ENCODE measurements at regions not wholly inside any gene's neighbourhood (a gene's known extent, or its start where the extent isn't known, plus 50 kb on each side); places are given as distances from the start of the nearest gene placed in this dataset.
A peak's percentile ranks its signal among the peaks of the same experiment; 100 is the strongest.

DNA sequence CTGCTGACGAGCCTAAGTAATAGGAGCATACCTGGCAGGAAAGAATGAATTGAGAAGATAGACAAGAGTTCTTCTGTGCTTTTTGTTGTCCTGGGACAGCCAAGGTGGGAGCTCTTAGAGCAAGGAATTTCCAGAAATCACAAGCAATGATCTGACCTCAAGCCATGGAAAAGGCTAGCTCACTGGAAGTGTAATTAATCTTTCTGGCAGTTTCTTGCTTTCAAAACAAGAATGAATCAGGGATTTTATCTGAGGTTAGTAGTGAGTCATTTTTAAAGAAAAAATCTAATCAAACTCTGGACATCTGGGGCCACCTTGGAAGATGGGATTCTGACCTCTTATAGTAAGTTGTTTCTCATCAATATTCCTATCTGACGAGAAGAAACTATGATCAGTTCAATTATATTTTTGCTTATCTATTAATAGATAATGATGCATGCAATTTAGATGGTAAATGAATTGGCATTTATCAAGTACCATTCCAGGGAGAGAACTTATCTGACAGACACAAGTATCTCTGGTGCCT, 98.0 kb downstream of the ADCYAP1 start:
- TF ChIP-seq, protein P1, sequence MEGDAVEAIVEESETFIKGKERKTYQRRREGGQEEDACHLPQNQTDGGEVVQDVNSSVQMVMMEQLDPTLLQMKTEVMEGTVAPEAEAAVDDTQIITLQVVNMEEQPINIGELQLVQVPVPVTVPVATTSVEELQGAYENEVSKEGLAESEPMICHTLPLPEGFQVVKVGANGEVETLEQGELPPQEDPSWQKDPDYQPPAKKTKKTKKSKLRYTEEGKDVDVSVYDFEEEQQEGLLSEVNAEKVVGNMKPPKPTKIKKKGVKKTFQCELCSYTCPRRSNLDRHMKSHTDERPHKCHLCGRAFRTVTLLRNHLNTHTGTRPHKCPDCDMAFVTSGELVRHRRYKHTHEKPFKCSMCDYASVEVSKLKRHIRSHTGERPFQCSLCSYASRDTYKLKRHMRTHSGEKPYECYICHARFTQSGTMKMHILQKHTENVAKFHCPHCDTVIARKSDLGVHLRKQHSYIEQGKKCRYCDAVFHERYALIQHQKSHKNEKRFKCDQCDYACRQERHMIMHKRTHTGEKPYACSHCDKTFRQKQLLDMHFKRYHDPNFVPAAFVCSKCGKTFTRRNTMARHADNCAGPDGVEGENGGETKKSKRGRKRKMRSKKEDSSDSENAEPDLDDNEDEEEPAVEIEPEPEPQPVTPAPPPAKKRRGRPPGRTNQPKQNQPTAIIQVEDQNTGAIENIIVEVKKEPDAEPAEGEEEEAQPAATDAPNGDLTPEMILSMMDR (conservative IDR thresholded peaks at IDR 0.05; ENCODE audit: low read depth), result no peak
- CTCF ChIA-PET, result no interaction called here
- H3K27ac ChIP-seq, result no peak overlapping the region
- DNase-seq (ENCODE audit: low spot score), result peak; percentile 33
- POLR2A ChIA-PET (ENCODE audit: low non-redundant PET), result no interaction called here

DNA sequence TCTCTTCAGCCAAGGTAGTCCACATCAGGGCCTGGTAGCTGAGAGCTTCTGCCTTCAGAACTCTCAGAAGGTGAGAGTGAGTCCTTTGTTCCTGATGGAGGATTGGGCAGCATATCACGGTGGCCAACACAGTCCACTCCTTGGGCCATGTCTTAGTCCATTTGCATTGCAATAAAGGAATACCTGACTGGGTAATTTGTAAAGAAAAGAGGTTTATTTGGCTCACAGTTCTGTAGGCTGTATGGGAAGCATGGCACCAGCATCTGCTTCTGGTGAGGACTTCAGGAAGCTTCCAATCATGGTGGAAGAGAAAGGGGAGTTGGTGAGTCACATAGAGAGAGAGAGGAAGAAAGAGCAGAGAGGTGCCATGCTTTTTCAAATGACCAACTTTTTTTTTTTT, 98.8 kb downstream of the ADCYAP1 start:
- CTCF ChIA-PET, result interaction anchor here (0.6 kb wide), 1 partner anchor 46 kb away, joined by 3 read pairs; no protein-coding TSS in a partner anchor
- POLR2A ChIA-PET (ENCODE audit: low non-redundant PET), result no interaction called here
- TF ChIP-seq, protein P1 (conservative IDR thresholded peaks at IDR 0.05; ENCODE audit: low read depth), result no peak
- no peak overlapping the region for H3K27ac ChIP-seq
- DNase-seq (ENCODE audit: low spot score), result no peak

DNA sequence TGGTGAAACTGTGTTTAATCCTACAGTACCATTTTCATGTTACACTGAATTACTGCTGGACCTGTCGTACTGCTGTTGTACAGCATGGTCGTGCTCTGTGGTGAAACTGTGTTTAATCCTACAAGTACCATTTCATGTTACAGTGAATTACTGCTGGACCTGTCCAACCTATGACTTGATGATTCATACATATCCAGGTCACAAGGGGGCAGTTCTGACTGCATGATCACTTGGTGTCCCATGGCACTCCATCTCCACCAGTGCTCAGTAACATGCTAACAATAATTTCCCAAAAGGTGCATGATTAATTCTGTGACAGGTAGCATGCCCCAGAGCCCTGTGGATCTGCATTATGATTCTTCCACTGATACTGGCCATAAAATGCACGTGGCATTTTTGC, 101.6 kb downstream of the ADCYAP1 start:
- ChIA-PET CTCF (no interaction called here), POLR2A (ENCODE audit: low non-redundant PET) (no interaction called here)
- H3K27ac ChIP-seq, result no peak overlapping the region
- DNase-seq (ENCODE audit: low spot score), result no peak
- TF ChIP-seq, protein P1 (conservative IDR thresholded peaks at IDR 0.05; ENCODE audit: low read depth), result no peak

DNA sequence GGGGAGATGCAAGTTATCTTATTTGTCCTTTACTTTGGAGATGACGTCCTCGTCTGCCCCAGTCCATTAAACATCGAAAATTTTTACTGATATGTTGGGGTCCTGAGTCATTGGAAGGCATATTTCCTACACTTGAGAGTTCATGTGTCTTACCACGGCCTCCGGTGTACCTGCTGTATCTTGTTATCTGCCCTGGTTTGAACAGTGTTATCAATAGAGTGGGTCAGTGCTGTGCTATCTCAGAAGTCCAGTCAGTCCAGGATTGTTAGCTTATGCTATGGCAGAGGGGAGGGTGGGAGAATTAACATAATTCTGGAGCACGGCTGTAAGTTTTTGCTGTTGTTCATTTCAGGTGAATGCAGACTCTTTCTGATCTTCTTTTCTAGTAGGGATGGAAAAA, 102.3 kb downstream of the ADCYAP1 start:
- CTCF ChIA-PET, result no interaction called here
- DNase-seq (ENCODE audit: low spot score), result no peak
- TF ChIP-seq, protein P1 (conservative IDR thresholded peaks at IDR 0.05; ENCODE audit: low read depth), result no peak
- H3K27ac ChIP-seq, result no peak overlapping the region
- POLR2A ChIA-PET (ENCODE audit: low non-redundant PET), result no interaction called here

DNA sequence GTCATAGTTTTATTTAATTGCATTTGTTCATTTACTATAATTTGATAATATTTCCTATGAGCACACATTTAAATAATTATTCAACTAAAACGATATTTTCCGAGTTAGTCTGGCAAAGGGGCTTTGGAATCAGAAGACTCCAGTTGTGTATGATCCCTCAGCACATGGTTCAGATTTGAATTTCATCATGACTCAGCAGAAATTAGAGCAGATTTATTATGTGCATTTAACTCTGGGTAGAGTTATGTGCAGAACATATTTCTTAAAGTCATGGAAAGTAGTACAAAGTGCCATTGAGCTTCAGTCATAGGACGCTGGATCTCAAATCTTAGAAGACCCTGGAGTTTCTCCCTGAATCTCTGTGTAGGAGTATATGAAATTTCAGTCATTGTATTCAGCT, 106.7 kb downstream of the ADCYAP1 start:
- POLR2A ChIA-PET (ENCODE audit: low non-redundant PET), result no interaction called here
- CTCF ChIA-PET, result no interaction called here
- no peak overlapping the region for H3K27ac ChIP-seq
- TF ChIP-seq, protein P1 (conservative IDR thresholded peaks at IDR 0.05; ENCODE audit: low read depth), result no peak
- no peak for DNase-seq (ENCODE audit: low spot score)

DNA sequence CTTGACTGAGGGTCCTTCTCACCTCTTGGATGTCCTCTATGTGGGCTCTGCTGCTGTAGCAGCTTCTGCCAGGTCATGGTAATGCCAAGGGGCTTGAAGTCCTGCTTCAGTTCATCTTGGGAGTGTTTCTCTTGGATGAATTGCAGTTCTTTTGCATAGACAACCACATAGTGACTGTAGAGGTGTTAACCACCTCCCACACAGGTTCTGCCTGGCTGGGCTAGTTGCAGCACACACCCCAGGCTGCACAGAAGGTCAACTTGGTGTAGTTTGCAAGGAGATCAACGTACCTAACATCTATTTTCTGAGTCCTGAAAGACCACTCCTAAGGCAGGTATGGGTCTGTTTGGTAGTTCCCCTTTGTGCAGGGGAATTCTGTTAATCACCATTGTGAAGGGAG, 108.1 kb downstream of the ADCYAP1 start:
- ChIA-PET POLR2A (ENCODE audit: low non-redundant PET) (no interaction called here), CTCF (no interaction called here)
- no peak for DNase-seq (ENCODE audit: low spot score)
- no peak overlapping the region for H3K27ac ChIP-seq
- TF ChIP-seq, protein P1 (conservative IDR thresholded peaks at IDR 0.05; ENCODE audit: low read depth), result no peak

DNA sequence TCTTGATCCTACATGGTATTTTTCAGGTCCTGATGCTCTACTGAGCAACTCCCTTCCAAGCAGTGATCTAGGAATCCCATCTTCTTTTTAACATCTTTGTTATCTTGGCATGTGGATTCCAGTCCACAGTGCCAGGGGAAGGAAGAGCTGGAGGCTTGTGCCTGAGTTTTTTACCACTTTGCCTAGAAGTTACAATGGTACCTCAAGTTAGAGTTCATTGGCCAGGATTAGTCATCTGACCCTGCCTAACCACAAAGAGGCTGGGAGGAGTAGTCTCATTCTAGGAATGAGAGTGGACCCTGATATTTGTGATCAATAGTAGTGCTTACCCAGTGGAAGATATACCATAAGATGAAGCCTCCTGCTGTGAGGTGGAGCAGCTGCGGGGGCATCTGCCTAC, 109.3 kb downstream of the ADCYAP1 start:
- POLR2A ChIA-PET (ENCODE audit: low non-redundant PET), result no interaction called here
- CTCF ChIA-PET, result no interaction called here
- DNase-seq (ENCODE audit: low spot score), result no peak
- TF ChIP-seq, protein P1 (conservative IDR thresholded peaks at IDR 0.05; ENCODE audit: low read depth), result no peak
- H3K27ac ChIP-seq, result no peak overlapping the region
